ENCODE measurements at regions not wholly inside any gene's neighbourhood (a gene's known extent, or its start where the extent isn't known, plus 50 kb on each side); places are given as distances from the start of the nearest gene placed in this dataset.
A peak's percentile ranks its signal among the peaks of the same experiment; 100 is the strongest.

DNA sequence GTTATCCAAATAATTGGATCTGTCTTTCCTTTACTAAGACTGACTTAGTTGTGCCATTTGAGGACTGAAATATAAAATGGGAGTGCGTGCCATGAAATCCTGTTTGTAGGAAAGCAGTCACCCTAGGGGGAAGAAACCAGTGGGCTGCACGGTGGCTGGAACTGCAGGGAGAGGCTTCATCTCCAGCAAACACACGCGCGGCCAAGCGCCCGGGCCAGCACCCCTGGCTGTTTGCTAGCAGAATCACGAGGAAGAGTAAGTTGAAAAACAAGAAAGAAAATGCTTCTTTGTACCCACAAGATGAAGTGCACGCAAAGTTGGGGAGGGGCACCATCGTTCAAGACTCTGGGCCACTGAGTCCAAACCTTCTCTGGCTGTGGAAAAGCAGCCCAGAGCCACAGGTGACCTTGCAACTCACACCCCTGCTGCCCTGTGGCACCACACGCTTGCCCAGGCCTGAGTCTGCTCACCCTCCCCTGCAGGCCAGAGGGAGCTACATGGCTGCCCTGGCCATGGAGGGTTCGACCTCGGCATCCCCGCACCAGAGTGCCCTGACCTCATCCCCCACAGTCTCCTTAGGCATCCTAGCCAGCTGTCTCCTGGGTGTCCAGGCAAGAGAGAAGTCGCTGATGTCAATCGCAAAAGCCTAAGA lies 55.2 kb downstream of the IRX2 start:
- Histone ChIP-seq H3K4me1 (ENCODE audit: control insufficient read depth in 2 of 2, insufficient read depth in 2 of 2, low read length in 2 of 2) (no peaks in the 10 kb centered on the region), H3K36me3 (ENCODE audit: control insufficient read depth in 2 of 2, insufficient read depth in 2 of 2, low read length in 1 of 2) (no peaks in the 10 kb centered on the region), H3K9me3 (ENCODE audit: control insufficient read depth in 2 of 2, insufficient read depth in 1 of 2, low read length in 1 of 2) (no peaks in the 10 kb centered on the region), H3K27ac (ENCODE audit: low read depth in 1 of 2, low read length in 1 of 2) (no peak overlapping the region), H3K27me3 (ENCODE audit: control insufficient read depth in 2 of 2, insufficient read depth in 1 of 2, low read length in 1 of 2) (no peaks in the 10 kb centered on the region), H3K4me3 (ENCODE audit: low read length in 2 of 2) (no peak overlapping the region)
- 90% methylated on average over 16 of the region's 16 CpGs for WGBS
- no peak for DNase-seq (ENCODE audit: low read depth in 6 of 9, low spot score in 9 of 9)

DNA sequence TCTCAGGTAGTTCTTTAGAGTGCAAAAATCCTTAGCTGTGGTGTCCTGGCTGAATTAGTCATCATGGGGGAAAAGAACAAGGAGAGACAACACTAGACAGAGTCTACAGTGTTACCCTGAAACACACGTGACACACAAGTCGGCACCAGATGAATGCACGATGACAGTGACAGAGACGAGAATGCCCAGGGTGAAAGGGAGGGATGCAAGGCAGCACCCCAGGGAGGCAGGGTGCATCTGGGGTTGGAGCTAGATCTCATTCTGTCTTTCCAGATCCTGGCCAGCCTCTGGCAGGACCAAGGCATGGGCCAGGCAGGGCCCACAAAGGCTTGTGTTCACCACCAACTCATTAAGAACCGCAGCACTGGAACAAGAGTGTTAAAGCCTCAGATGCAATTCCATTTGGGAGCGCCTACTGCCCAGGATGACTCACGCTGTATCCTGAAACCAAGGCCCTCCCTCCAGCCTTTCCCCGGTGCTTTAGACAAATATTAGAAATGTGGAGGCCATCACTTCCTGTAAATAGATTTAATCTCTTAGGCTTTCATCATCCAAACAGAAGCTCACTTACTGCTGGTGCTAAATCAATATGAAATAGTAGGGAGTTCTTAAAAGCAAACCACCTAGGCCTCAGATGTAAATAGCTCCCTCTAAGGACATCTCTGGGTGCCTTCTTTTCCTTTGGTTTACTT lies 56.1 kb downstream of the IRX2 start:
- 88% methylated on average over 8 of the region's 8 CpGs for WGBS
- Histone ChIP-seq H3K36me3 (ENCODE audit: control insufficient read depth in 2 of 2, insufficient read depth in 2 of 2, low read length in 1 of 2) (no peaks in the 10 kb centered on the region), H3K9me3 (ENCODE audit: control insufficient read depth in 2 of 2, insufficient read depth in 1 of 2, low read length in 1 of 2) (no peaks in the 10 kb centered on the region), H3K27me3 (ENCODE audit: control insufficient read depth in 2 of 2, insufficient read depth in 1 of 2, low read length in 1 of 2) (no peaks in the 10 kb centered on the region), H3K27ac (ENCODE audit: low read depth in 1 of 2, low read length in 1 of 2) (no peak overlapping the region), H3K4me1 (ENCODE audit: control insufficient read depth in 2 of 2, insufficient read depth in 2 of 2, low read length in 2 of 2) (no peaks in the 10 kb centered on the region), H3K4me3 (ENCODE audit: low read length in 2 of 2) (no peak overlapping the region)
- no peak for DNase-seq (ENCODE audit: low read depth in 6 of 9, low spot score in 9 of 9)

DNA sequence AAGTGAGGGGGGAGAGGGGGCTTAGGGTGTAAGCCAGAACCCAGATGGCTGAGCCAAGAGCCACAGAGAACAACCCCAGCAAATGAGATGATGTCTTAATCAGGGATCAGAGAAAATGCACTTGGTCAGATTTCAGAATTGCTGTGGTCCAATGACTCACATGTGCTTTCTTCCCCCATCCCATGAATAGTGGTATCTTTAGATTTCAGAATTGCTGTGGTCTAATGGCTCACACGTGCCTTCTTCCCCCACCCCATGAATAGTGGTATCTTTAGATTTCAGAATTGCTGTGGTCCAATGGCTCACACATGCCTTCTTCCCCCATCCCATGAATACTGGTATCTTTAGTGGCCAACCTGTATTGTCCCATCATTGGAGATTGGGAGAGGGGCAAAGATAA lies 59.9 kb downstream of the IRX2 start:
- Histone ChIP-seq H3K27ac (ENCODE audit: low read depth in 1 of 2, low read length in 1 of 2) (no peak overlapping the region), H3K27me3 (ENCODE audit: control insufficient read depth in 2 of 2, insufficient read depth in 1 of 2, low read length in 1 of 2) (no peaks in the 10 kb centered on the region), H3K4me3 (ENCODE audit: low read length in 2 of 2) (no peak overlapping the region), H3K9me3 (ENCODE audit: control insufficient read depth in 2 of 2, insufficient read depth in 1 of 2, low read length in 1 of 2) (no peaks in the 10 kb centered on the region), H3K36me3 (ENCODE audit: control insufficient read depth in 2 of 2, insufficient read depth in 2 of 2, low read length in 1 of 2) (no peaks in the 10 kb centered on the region), H3K4me1 (ENCODE audit: control insufficient read depth in 2 of 2, insufficient read depth in 2 of 2, low read length in 2 of 2) (no peaks in the 10 kb centered on the region)
- 66% methylated on average over 1 of the region's 1 CpG for WGBS
- no peak for DNase-seq (ENCODE audit: low read depth in 6 of 9, low spot score in 9 of 9)

DNA sequence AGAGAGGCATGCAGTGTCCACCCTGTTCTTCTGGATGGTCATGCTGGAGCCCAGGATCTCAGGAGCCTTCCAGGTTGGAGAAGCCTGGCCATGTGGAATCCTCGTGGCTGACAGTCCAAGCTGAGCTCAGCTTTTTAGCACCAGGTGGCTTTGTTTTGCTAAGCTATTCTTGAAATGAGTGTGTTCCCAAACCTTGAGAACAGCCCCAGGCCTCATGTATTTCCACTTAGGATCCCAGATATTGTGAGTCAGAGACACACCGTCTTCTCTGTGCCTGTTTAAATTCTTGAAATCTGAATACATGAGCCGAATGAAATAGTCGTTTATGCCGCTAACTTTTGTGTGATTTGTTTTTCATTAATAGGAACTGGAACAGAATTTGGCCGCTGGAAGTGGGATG lies 61.2 kb downstream of the IRX2 start:
- H3K9me3 ChIP-seq (ENCODE audit: control insufficient read depth in 2 of 2, insufficient read depth in 1 of 2, low read length in 1 of 2), result no peaks in the 10 kb centered on the region
- no peaks in the 10 kb centered on the region for H3K36me3 ChIP-seq (ENCODE audit: control insufficient read depth in 2 of 2, insufficient read depth in 2 of 2, low read length in 1 of 2)
- no peak overlapping the region for H3K4me3 ChIP-seq (ENCODE audit: low read length in 2 of 2)
- DNase-seq (ENCODE audit: low read depth in 6 of 9, low spot score in 9 of 9), result no peak
- no peaks in the 10 kb centered on the region for H3K27me3 ChIP-seq (ENCODE audit: control insufficient read depth in 2 of 2, insufficient read depth in 1 of 2, low read length in 1 of 2)
- H3K4me1 ChIP-seq (ENCODE audit: control insufficient read depth in 2 of 2, insufficient read depth in 2 of 2, low read length in 2 of 2), result no peaks in the 10 kb centered on the region
- H3K27ac ChIP-seq (ENCODE audit: low read depth in 1 of 2, low read length in 1 of 2), result no peak overlapping the region
- 74% methylated on average over 6 of the region's 6 CpGs for WGBS

DNA sequence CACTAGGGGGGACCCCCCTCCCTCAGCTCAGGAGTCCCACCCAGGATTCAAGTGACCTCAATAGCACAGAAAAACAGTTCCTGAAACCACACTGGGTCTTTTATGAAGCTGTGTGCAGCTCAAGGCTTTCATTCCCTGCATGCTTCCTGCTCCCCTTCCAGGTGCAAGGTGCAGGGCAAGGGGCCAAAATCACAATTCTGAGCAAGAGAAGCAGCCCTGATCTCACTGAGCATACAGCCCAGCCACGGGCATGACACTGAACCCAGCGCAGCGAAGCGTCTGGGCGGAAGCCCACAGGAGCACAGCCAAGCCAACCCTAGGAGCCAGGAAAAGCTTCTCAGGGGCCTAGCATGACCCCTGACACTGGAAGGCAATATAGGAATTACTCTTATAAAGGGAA lies 62.9 kb downstream of the IRX2 start:
- Histone ChIP-seq H3K4me3 (ENCODE audit: low read length in 2 of 2) (no peak overlapping the region), H3K4me1 (ENCODE audit: control insufficient read depth in 2 of 2, insufficient read depth in 2 of 2, low read length in 2 of 2) (no peaks in the 10 kb centered on the region), H3K27me3 (ENCODE audit: control insufficient read depth in 2 of 2, insufficient read depth in 1 of 2, low read length in 1 of 2) (no peaks in the 10 kb centered on the region), H3K36me3 (ENCODE audit: control insufficient read depth in 2 of 2, insufficient read depth in 2 of 2, low read length in 1 of 2) (no peaks in the 10 kb centered on the region), H3K27ac (ENCODE audit: low read depth in 1 of 2, low read length in 1 of 2) (no peak overlapping the region), H3K9me3 (ENCODE audit: control insufficient read depth in 2 of 2, insufficient read depth in 1 of 2, low read length in 1 of 2) (no peaks in the 10 kb centered on the region)
- DNase-seq (ENCODE audit: low read depth in 6 of 9, low spot score in 9 of 9), result peak in 1 of 9 donors; percentile 1
- 92% methylated on average over 5 of the region's 5 CpGs for WGBS

DNA sequence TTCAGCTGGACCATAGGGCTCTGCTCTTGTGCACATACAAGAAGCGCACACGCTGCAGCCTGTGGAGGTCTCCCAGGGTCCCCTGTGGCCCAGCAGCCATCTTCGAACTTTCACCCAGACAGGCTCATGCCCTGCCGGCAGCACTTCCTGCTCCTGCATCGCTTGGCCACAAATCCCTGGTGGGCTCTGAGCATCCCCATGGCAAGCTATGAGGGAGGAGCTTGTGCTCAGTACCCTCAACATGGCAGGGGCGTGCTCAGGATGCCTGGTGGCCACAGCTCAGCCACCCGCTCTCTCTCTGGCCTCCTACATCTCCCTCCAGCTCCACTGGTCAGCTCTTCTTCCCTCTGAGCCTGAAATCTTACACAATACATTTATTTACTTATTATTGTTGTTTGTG lies 63.7 kb downstream of the IRX2 start:
- no peak overlapping the region for H3K27ac ChIP-seq (ENCODE audit: low read depth in 1 of 2, low read length in 1 of 2)
- H3K36me3 ChIP-seq (ENCODE audit: control insufficient read depth in 2 of 2, insufficient read depth in 2 of 2, low read length in 1 of 2), result no peaks in the 10 kb centered on the region
- no peaks in the 10 kb centered on the region for H3K4me1 ChIP-seq (ENCODE audit: control insufficient read depth in 2 of 2, insufficient read depth in 2 of 2, low read length in 2 of 2)
- H3K9me3 ChIP-seq (ENCODE audit: control insufficient read depth in 2 of 2, insufficient read depth in 1 of 2, low read length in 1 of 2), result no peaks in the 10 kb centered on the region
- H3K27me3 ChIP-seq (ENCODE audit: control insufficient read depth in 2 of 2, insufficient read depth in 1 of 2, low read length in 1 of 2), result no peaks in the 10 kb centered on the region
- no peak for DNase-seq (ENCODE audit: low read depth in 6 of 9, low spot score in 9 of 9)
- H3K4me3 ChIP-seq (ENCODE audit: low read length in 2 of 2), result no peak overlapping the region
- 84% methylated on average over 7 of the region's 7 CpGs for WGBS

DNA sequence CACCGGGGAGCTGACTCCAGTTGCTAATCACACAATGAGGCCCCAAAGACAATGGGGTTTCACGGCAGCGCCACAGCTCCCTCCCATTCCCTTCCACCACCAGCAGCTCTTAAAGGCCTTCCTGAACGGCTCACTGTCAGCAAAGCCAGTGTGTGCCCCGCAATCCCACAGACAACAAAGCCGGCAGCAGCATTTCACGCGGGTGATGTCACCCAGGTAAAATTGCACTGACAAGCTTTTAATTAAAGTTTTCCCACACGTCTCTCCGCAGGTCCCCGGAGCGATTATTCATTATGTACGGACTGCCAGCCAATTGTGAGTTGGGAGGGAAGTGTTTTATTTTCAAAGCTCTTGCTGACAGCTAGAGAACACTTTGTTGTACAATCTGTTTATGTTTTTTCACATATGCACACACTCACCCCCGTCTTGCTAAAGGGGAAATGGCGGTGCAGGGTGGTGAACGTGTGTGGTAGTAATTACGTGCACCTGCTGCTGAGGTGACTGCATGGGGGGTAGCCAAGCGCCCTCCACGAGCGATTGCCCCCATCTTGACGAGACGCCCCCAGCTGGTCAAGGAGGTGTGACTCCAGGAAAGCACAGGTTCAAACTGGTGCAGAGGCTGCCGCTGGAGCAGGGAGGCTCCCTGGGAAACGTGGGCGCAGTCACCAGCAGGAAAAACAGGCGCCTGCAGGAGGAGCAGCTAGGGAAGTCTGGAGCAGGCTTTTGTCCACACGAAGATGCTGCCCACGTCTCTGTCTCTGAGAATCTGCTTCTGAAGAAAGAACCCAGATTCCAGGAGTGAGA lies 65.0 kb downstream of the IRX2 start:
- 73% methylated on average over 28 of the region's 28 CpGs for WGBS
- Histone ChIP-seq H3K27me3 (ENCODE audit: control insufficient read depth in 2 of 2, insufficient read depth in 1 of 2, low read length in 1 of 2) (no peaks in the 10 kb centered on the region), H3K9me3 (ENCODE audit: control insufficient read depth in 2 of 2, insufficient read depth in 1 of 2, low read length in 1 of 2) (no peaks in the 10 kb centered on the region), H3K4me3 (ENCODE audit: low read length in 2 of 2) (no peak overlapping the region), H3K27ac (ENCODE audit: low read depth in 1 of 2, low read length in 1 of 2) (no peak overlapping the region), H3K36me3 (ENCODE audit: control insufficient read depth in 2 of 2, insufficient read depth in 2 of 2, low read length in 1 of 2) (no peaks in the 10 kb centered on the region), H3K4me1 (ENCODE audit: control insufficient read depth in 2 of 2, insufficient read depth in 2 of 2, low read length in 2 of 2) (no peaks in the 10 kb centered on the region)
- no peak for DNase-seq (ENCODE audit: low read depth in 6 of 9, low spot score in 9 of 9)

DNA sequence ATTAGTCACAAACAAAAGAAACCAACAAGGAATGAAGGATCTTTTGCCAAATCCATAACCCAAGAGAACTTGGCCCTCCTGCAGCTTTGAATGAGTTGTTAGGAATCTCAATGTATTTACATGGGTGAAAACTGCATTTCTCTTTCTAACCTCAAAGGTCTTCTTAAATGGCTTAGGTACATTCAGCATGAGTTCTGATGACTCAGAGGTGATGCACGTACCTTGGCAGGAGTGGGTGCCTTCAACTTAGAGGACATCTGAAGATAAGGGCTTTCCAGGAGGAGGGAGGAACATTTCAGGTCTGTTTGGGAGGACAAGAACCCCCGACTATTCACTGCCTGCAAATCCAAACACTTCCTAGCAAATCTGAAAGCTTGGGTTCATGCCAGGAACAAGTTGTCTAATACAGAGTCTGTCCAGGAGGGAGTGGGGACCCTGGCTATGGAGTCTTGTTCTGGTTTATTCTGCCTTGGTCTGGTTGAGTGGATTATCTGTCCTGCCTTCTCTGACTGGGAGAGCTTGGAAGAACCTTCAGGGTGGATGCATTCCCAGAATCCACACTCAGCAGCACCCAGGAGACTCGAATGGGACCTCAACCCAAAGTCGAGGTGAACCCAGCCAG lies 65.7 kb downstream of the IRX2 start:
- Histone ChIP-seq H3K4me3 (ENCODE audit: low read length in 2 of 2) (no peak overlapping the region), H3K36me3 (ENCODE audit: control insufficient read depth in 2 of 2, insufficient read depth in 2 of 2, low read length in 1 of 2) (no peaks in the 10 kb centered on the region), H3K9me3 (ENCODE audit: control insufficient read depth in 2 of 2, insufficient read depth in 1 of 2, low read length in 1 of 2) (no peaks in the 10 kb centered on the region), H3K27me3 (ENCODE audit: control insufficient read depth in 2 of 2, insufficient read depth in 1 of 2, low read length in 1 of 2) (no peaks in the 10 kb centered on the region), H3K27ac (ENCODE audit: low read depth in 1 of 2, low read length in 1 of 2) (no peak overlapping the region), H3K4me1 (ENCODE audit: control insufficient read depth in 2 of 2, insufficient read depth in 2 of 2, low read length in 2 of 2) (no peaks in the 10 kb centered on the region)
- WGBS, result 75% methylated on average over 4 of the region's 4 CpGs
- no peak for DNase-seq (ENCODE audit: low read depth in 6 of 9, low spot score in 9 of 9)

DNA sequence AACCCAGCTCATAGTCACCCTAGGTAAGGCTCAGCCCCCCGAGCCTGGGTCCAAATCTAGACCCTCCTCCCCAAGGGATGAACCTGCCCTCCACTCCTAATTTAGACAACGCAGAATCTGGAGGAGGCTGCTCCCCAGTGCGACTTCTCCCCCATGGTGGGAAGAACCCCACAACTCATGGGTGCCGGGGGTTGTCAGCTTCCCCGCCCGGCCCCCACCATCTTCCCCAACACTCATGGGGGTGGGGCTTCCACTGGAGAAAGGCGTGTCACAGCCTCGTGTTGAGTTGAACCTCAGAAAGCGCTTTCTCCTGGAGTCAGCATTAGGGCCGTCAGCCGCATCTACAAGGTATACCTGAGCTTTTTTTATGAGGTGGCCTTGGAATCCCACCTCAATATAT lies 66.9 kb downstream of the IRX2 start:
- Histone ChIP-seq H3K27me3 (ENCODE audit: control insufficient read depth in 2 of 2, insufficient read depth in 1 of 2, low read length in 1 of 2) (no peaks in the 10 kb centered on the region), H3K4me1 (ENCODE audit: control insufficient read depth in 2 of 2, insufficient read depth in 2 of 2, low read length in 2 of 2) (no peaks in the 10 kb centered on the region), H3K9me3 (ENCODE audit: control insufficient read depth in 2 of 2, insufficient read depth in 1 of 2, low read length in 1 of 2) (no peaks in the 10 kb centered on the region), H3K36me3 (ENCODE audit: control insufficient read depth in 2 of 2, insufficient read depth in 2 of 2, low read length in 1 of 2) (no peaks in the 10 kb centered on the region), H3K27ac (ENCODE audit: low read depth in 1 of 2, low read length in 1 of 2) (no peak overlapping the region), H3K4me3 (ENCODE audit: low read length in 2 of 2) (no peak overlapping the region)
- DNase-seq (ENCODE audit: low read depth in 6 of 9, low spot score in 9 of 9), result no peak
- 92% methylated on average over 11 of the region's 11 CpGs for WGBS

All from thymus (tissue), 11 donors.